GM12878 (cell line): ENCODE measurements at regions not wholly inside any gene's neighbourhood (a gene's known extent, or its start where the extent isn't known, plus 50 kb on each side); places are given as distances from the start of the nearest gene placed in this dataset.

ENCODE experiments used
- ATAC-seq: fragments of 200-7000 bp; cut with Tn5 transposase; 3 replicates; pipeline ENCODE4 v1.9.1; 2020; ENCODE audit warnings: mild to moderate bottlenecking, moderate library complexity
- BruUV-seq: library from RNA; stranded (reverse); fragments of 400-500 nt; replicated peaks from 2 replicates; lab custom pipeline; 2021; lab: Mats Ljungman, UMichigan
- CTCF ChIA-PET: fragments of 300-600 bp; sonication (Branson Sonifier 250); formaldehyde crosslinking; extraction: SDS; loops from one replicate; lab custom pipeline; 2021; ENCODE audit warnings: inconsistent platforms; lab: Yijun Ruan, JAX
- POLR2A ChIA-PET: fragments of 350-600 bp; formaldehyde crosslinking; extraction: SDS; loops from one replicate; lab custom pipeline; 2021; ENCODE audit warnings: inconsistent platforms; lab: Charles Lee
- RAD21 ChIA-PET: fragments of 300-600 bp; sonication (Branson Sonifier 250); formaldehyde crosslinking; loops from one replicate; lab custom pipeline; 2023; ENCODE audit warnings: antibody characterized with exemption; ENCODE audit not compliant: unreplicated experiment; lab: Charles Lee
- SMC1A ChIA-PET: fragments of 300-600 bp; sonication (Branson Sonifier 250); formaldehyde crosslinking; loops from one replicate; lab custom pipeline; 2023; ENCODE audit not compliant: unreplicated experiment, uncharacterized antibody; lab: Charles Lee
- DNase-seq: peaks from one replicate; pipeline ENCODE4 v3.0.0-alpha.2; 2011; ENCODE audit warnings: low read depth, low spot score
- FAIRE-seq: peaks from 3 replicates; lab custom pipeline; 2011; peaks lifted over from hg19 to GRCh38; lab: Jason Lieb, UNC
- H2AFZ ChIP-seq: 2 replicates; pipeline ENCODE4 v1.6.0; 2011; ENCODE audit warnings: low read depth, low read length, control low read depth; ENCODE audit not compliant: control insufficient read depth
- H3K27ac ChIP-seq: 2 replicates; pipeline ENCODE4 v1.5.1; 2011; ENCODE audit warnings: control low read depth; ENCODE audit not compliant: control insufficient read depth, insufficient read depth
- H3K27me3 ChIP-seq, 2 experiments: replicated peaks in 1 of 2; 2 replicates each; pipeline versions ENCODE4 v1.6.0 to v1.6.1; 2011; ENCODE audit warnings: low read length in 1 of 2; ENCODE audit not compliant: control insufficient read depth in 2 of 2, insufficient read depth in 2 of 2
- H3K36me3 ChIP-seq, 2 experiments: 2 replicates each; pipeline ENCODE4 v1.5.1; 2011; ENCODE audit warnings: low read length in 1 of 2; ENCODE audit not compliant: control insufficient read depth in 2 of 2, insufficient read depth in 2 of 2
- H3K4me1 ChIP-seq: 2 replicates; pipeline ENCODE4 v1.6.1; 2011; ENCODE audit warnings: mild to moderate bottlenecking, low read length, moderate library complexity, mixed read lengths; ENCODE audit not compliant: control insufficient read depth, insufficient read depth
- H3K4me2 ChIP-seq: 2 replicates; pipeline ENCODE4 v1.6.0; 2011; ENCODE audit warnings: control low read depth; ENCODE audit not compliant: control insufficient read depth, insufficient read depth
- H3K4me3 ChIP-seq: fragments of 200-600 bp; sonication (generic); 2 replicates; pipeline ENCODE4 v1.5.1; 2016
- H3K79me2 ChIP-seq: 2 replicates; pipeline ENCODE4 v1.6.0; 2011; ENCODE audit warnings: low read length; ENCODE audit not compliant: control insufficient read depth, insufficient read depth
- H3K9ac ChIP-seq: 2 replicates; pipeline ENCODE4 v1.8.0; 2011; ENCODE audit warnings: low read length, control low read depth, mixed read lengths; ENCODE audit not compliant: control insufficient read depth, insufficient read depth
- H3K9me3 ChIP-seq: replicated peaks from 3 replicates; pipeline ENCODE4 v1.5.1; 2011; ENCODE audit warnings: mild to moderate bottlenecking, low read length; ENCODE audit not compliant: control insufficient read depth, insufficient read depth
- H4K20me1 ChIP-seq: 2 replicates; pipeline ENCODE4 v1.6.0; 2011; ENCODE audit not compliant: control insufficient read depth, insufficient read depth
- EED ChIP-seq: sonication (generic); IDR thresholded peaks from 2 replicates; pipeline ENCODE4 v1.6.1; 2016; ENCODE audit warnings: antibody characterized with exemption, low read depth
- ESRRA ChIP-seq: IDR thresholded peaks from 2 replicates; pipeline ENCODE4 v1.6.1; 2012; ENCODE audit warnings: mild to moderate bottlenecking, low read length, improper control_type of control experiment
- GATAD2B ChIP-seq: fragments of 450-650 bp; conservative IDR thresholded peaks from 2 replicates; pipeline ENCODE4 v1.6.1; 2017; ENCODE audit warnings: low read depth, mild to moderate bottlenecking, moderate library complexity
- JUNB ChIP-seq: IDR thresholded peaks from 2 replicates; pipeline ENCODE4 v1.6.1; 2016; ENCODE audit warnings: antibody characterized with exemption, mild to moderate bottlenecking
- MTA3 ChIP-seq: IDR thresholded peaks from 2 replicates; pipeline ENCODE4 v1.6.1; 2012; ENCODE audit warnings: low read length, inconsistent platforms, borderline replicate concordance
- NBN ChIP-seq: fragments of 450-650 bp; IDR thresholded peaks from 2 replicates; pipeline ENCODE4 v1.6.1; 2016
- PML ChIP-seq: IDR thresholded peaks from 2 replicates; pipeline ENCODE4 v1.6.1; 2012; ENCODE audit warnings: low read length, inconsistent platforms
- RUNX3 ChIP-seq: IDR thresholded peaks from 2 replicates; pipeline ENCODE4 v1.6.1; 2012; ENCODE audit warnings: low read length, inconsistent platforms
- STAT3 ChIP-seq: IDR thresholded peaks from 2 replicates; pipeline ENCODE4 v1.6.1; 2011; ENCODE audit warnings: low read depth, low read length, improper control_type of control experiment
- ZNF24 ChIP-seq: fragments of 450-650 bp; IDR thresholded peaks from 2 replicates; pipeline ENCODE4 v1.6.1; 2017; ENCODE audit warnings: antibody characterized with exemption, mild to moderate bottlenecking
- ZNF274 ChIP-seq: IDR thresholded peaks from one replicate; pipeline ENCODE4 v1.8.0; 2011; ENCODE audit not compliant: insufficient read length, insufficient read depth
- ZZZ3 ChIP-seq: IDR thresholded peaks from 2 replicates; pipeline ENCODE4 v1.6.1; 2011; ENCODE audit warnings: low read depth; ENCODE audit not compliant: control insufficient read depth, insufficient read length
- WGBS: methylation state at CpG from one replicate; pipeline ENCODE4 v1.1.6; 2016; ENCODE audit warnings: low lambda C conversion rate; ENCODE audit not compliant: insufficient replicate concordance, insufficient coverage; ENCODE audit errors: missing lambda C conversion rate; 5-methylcytosine and 5-hydroxymethylcytosine counted together
- in situ Hi-C: fragments of 300-500 bp; cut with MboI; formaldehyde crosslinking; loops from 9 replicates; pipeline ENCODE4 v1.14.3; 2018; ENCODE audit warnings: mixed read lengths
- intact Hi-C: fragments of 100-400 bp; cut with micrococcal nuclease; formaldehyde crosslinking; loops from one replicate; pipeline ENCODE4 v1.14.2; 2022; ENCODE audit not compliant: unreplicated experiment
- TF ChIP-seq, protein P1 (sequence below): fragments of 150-350 bp; IDR thresholded peaks from 2 replicates; pipeline ENCODE4 v1.6.1; 2016; ENCODE audit warnings: low read depth, low read length
- TF ChIP-seq, protein P2 (sequence below): fragments of 150-350 bp; IDR thresholded peaks from 2 replicates; pipeline ENCODE4 v1.6.1; 2014; ENCODE audit warnings: mild to moderate bottlenecking, low read depth, low read length
- TF ChIP-seq, protein P3 (sequence below): IDR thresholded peaks from 2 replicates; pipeline ENCODE4 v1.6.1; 2012; ENCODE audit warnings: low read length, inconsistent platforms
- TF ChIP-seq, protein P4 (sequence below), 3 experiments: IDR thresholded peaks in 2 of 3; conservative IDR thresholded peaks in 1 of 3; 2 replicates each; pipeline ENCODE4 v1.5.1; 2011; ENCODE audit warnings: low read depth in 3 of 3, low read length in 3 of 3, mild to moderate bottlenecking in 3 of 3, control low read depth in 2 of 3, moderate library complexity in 2 of 3, inconsistent platforms in 1 of 3, mixed read lengths in 1 of 3; ENCODE audit not compliant: control insufficient read depth in 2 of 3, insufficient read depth in 1 of 3; ENCODE audit errors: extremely low read depth in 1 of 3

DNA sequence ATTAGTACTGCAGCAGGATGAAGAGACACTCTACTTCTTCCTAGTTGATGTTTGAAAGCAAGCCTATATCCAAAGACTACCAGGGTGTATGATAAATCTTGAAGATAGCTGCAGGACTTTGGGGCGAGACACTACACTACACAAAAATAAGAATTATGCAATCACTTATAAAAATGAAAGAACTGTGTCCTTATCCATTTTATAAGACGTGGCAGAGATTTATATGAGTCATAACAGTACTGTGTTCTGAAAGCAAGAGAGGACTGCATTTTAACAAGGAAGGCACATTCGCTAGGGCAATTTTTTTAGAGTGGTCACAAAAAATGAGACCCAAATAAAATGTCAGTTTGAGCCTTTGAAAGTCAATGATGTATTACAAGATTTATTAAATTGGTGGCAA is 617.0 kb upstream of the LINC00305 start:
- Histone ChIP-seq H3K27me3 (no peaks in the 10 kb centered on the region), H3K79me2 (no peaks in the 10 kb centered on the region), H2AFZ (no peak overlapping the region), H3K9me3 (no peaks in the 10 kb centered on the region), H3K27ac (no peak overlapping the region), H4K20me1 (no peaks in the 10 kb centered on the region), H3K4me2 (no peak overlapping the region), H3K4me1 (no peaks in the 10 kb centered on the region), H3K36me3 (no peaks in the 10 kb centered on the region), H3K4me3 (no peak overlapping the region), H3K9ac (no peak overlapping the region)
- ChIA-PET SMC1A (no interaction called here), CTCF (no interaction called here), RAD21 (no interaction called here), POLR2A (no interaction called here)
- ATAC-seq (no peak), FAIRE-seq (no peak), DNase-seq (no peak)
- in situ Hi-C loops = no loop called here
- intact Hi-C loops = no loop called here
- TF ChIP-seq RUNX3 (no peak), ZNF24 (no peak), STAT3 (no peak), ZNF274 (no peak), GATAD2B (no peak), JUNB (no peak), ZZZ3 (no peak), MTA3 (no peak), PML (no peak), NBN (no peak), EED (no peak), ESRRA (no peak)
- TF ChIP-seq, protein P1, sequence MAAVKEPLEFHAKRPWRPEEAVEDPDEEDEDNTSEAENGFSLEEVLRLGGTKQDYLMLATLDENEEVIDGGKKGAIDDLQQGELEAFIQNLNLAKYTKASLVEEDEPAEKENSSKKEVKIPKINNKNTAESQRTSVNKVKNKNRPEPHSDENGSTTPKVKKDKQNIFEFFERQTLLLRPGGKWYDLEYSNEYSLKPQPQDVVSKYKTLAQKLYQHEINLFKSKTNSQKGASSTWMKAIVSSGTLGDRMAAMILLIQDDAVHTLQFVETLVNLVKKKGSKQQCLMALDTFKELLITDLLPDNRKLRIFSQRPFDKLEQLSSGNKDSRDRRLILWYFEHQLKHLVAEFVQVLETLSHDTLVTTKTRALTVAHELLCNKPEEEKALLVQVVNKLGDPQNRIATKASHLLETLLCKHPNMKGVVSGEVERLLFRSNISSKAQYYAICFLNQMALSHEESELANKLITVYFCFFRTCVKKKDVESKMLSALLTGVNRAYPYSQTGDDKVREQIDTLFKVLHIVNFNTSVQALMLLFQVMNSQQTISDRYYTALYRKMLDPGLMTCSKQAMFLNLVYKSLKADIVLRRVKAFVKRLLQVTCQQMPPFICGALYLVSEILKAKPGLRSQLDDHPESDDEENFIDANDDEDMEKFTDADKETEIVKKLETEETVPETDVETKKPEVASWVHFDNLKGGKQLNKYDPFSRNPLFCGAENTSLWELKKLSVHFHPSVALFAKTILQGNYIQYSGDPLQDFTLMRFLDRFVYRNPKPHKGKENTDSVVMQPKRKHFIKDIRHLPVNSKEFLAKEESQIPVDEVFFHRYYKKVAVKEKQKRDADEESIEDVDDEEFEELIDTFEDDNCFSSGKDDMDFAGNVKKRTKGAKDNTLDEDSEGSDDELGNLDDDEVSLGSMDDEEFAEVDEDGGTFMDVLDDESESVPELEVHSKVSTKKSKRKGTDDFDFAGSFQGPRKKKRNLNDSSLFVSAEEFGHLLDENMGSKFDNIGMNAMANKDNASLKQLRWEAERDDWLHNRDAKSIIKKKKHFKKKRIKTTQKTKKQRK = no peak
- TF ChIP-seq, protein P2, sequence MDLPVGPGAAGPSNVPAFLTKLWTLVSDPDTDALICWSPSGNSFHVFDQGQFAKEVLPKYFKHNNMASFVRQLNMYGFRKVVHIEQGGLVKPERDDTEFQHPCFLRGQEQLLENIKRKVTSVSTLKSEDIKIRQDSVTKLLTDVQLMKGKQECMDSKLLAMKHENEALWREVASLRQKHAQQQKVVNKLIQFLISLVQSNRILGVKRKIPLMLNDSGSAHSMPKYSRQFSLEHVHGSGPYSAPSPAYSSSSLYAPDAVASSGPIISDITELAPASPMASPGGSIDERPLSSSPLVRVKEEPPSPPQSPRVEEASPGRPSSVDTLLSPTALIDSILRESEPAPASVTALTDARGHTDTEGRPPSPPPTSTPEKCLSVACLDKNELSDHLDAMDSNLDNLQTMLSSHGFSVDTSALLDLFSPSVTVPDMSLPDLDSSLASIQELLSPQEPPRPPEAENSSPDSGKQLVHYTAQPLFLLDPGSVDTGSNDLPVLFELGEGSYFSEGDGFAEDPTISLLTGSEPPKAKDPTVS = no peak
- TF ChIP-seq, protein P3, sequence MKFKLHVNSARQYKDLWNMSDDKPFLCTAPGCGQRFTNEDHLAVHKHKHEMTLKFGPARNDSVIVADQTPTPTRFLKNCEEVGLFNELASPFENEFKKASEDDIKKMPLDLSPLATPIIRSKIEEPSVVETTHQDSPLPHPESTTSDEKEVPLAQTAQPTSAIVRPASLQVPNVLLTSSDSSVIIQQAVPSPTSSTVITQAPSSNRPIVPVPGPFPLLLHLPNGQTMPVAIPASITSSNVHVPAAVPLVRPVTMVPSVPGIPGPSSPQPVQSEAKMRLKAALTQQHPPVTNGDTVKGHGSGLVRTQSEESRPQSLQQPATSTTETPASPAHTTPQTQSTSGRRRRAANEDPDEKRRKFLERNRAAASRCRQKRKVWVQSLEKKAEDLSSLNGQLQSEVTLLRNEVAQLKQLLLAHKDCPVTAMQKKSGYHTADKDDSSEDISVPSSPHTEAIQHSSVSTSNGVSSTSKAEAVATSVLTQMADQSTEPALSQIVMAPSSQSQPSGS = no peak
- TF ChIP-seq, protein P4, sequence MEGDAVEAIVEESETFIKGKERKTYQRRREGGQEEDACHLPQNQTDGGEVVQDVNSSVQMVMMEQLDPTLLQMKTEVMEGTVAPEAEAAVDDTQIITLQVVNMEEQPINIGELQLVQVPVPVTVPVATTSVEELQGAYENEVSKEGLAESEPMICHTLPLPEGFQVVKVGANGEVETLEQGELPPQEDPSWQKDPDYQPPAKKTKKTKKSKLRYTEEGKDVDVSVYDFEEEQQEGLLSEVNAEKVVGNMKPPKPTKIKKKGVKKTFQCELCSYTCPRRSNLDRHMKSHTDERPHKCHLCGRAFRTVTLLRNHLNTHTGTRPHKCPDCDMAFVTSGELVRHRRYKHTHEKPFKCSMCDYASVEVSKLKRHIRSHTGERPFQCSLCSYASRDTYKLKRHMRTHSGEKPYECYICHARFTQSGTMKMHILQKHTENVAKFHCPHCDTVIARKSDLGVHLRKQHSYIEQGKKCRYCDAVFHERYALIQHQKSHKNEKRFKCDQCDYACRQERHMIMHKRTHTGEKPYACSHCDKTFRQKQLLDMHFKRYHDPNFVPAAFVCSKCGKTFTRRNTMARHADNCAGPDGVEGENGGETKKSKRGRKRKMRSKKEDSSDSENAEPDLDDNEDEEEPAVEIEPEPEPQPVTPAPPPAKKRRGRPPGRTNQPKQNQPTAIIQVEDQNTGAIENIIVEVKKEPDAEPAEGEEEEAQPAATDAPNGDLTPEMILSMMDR (IDR thresholded peaks at IDR 0.05 in 2 of 3, conservative IDR thresholded peaks at IDR 0.05 in 1 of 3; ENCODE audit: control insufficient read depth in 2 of 3, extremely low read depth in 1 of 3, insufficient read depth in 1 of 3, low read depth in 3 of 3, low read length in 3 of 3) = no peak
- no TSS peak for BruUV-seq
- WGBS = 0% methylated on average over 3 of the region's 3 CpGs
